ENCODE measurements at regions not wholly inside any gene's neighbourhood (a gene's known extent, or its start where the extent isn't known, plus 50 kb on each side); places are given as distances from the start of the nearest gene placed in this dataset.

- TF ChIP-seq CTCF (conservative IDR thresholded peaks at IDR 0.05; ENCODE audit: low read length) = no peak
- TF ChIP-seq EZH2phosphoT487 (IDR thresholded peaks at IDR 0.05; ENCODE audit: borderline replicate concordance, low read depth, low read length) = no peak
Measured at GRCh38 chr5:9681706-9682105, 51.6 kb upstream of the TAS2R1 start.
